Pancreas (tissue), 10 donors: ENCODE measurements at regions not wholly inside any gene's neighbourhood (a gene's known extent, or its start where the extent isn't known, plus 50 kb on each side); places are given as distances from the start of the nearest gene placed in this dataset.

Experiments
- ATAC-seq, 4 donors: fragments of 200-7000 bp; cut with Tn5 transposase; one replicate each; pipeline versions ENCODE4 v1.8.0 to v1.9.1; 2020; ENCODE audit warnings: mild to moderate bottlenecking in 4 of 4, moderate library complexity in 4 of 4
- DNase-seq, 6 donors: peaks; one replicate each; pipeline ENCODE4 v3.0.0-alpha.2; 2020
- FAIRE-seq: peaks from 2 replicates; lab custom pipeline; 2012; peaks lifted over from hg19 to GRCh38; lab: Jason Lieb, UNC
- H3K27ac ChIP-seq, 4 donors: fragments of 200-600 bp; sonication (generic); 1 replicate in 3 of 4; 2 replicates in 1 of 4; pipeline versions ENCODE4 v1.5.0 to v1.8.0; 2020
- H3K27me3 ChIP-seq, 4 donors: fragments of 200-600 bp; one replicate each; pipeline ENCODE4 v1.8.0; 2021
- H3K36me3 ChIP-seq, 3 donors: fragments of 200-600 bp; sonication (generic) in 1 of 3; one replicate each; pipeline versions ENCODE4 v1.5.0 to v1.8.0; 2020 to 2021
- H3K4me1 ChIP-seq, 3 donors: fragments of 200-600 bp; one replicate each; pipeline ENCODE4 v1.8.0; 2021
- H3K4me3 ChIP-seq, 4 donors: fragments of 200-600 bp; sonication (generic) in 2 of 4; one replicate each; pipeline versions ENCODE4 v1.5.0 to v1.8.0; 2020 to 2021
- H3K9me3 ChIP-seq, 4 donors: fragments of 200-600 bp; one replicate each; pipeline ENCODE4 v1.8.0; 2021
- CTCF ChIP-seq, 4 donors: fragments of 200-600 bp; sonication (generic) in 3 of 4; IDR thresholded peaks; one replicate each; pipeline versions ENCODE4 v1.5.0 to v1.8.0; 2021; ENCODE audit warnings: antibody characterized with exemption in 4 of 4
- WGBS, 2 donors: extraction: QIAGEN DNeasy Blood & Tissue Kit; methylation state at CpG; one replicate each; pipeline ENCODE4 v1.1.7; 2013; 5-methylcytosine and 5-hydroxymethylcytosine counted together
- intact Hi-C, 3 donors: fragments of 100-400 bp; cut with DNase I; formaldehyde crosslinking; loops; one replicate each; pipeline versions ENCODE4 v1.11.1 to v1.14.2; 2022
- donor health status: healthy with polysubstance abuse.
- donor health status: DM: no; HTN: no; CAD: no; lungs with moderate emphysema.
- donor health status: DM: no; HTN: no; CAD: no.
- donor health status: control.
- donor health status: control.
- donor health status: Bipolar disorder and iron deficiency.
- donor health status: DM: yes; HTN: yes; CAD: no.
- donor health status: DM: no; HTN: no; CAD: no.
- donor health status: DM: no; HTN: no; CAD: no.
- donor health status: DM: yes; HTN: yes; CAD: no.

GRCh38 chr14:55964821-55965220 lies 153.4 kb upstream of the PELI2 start:
- WGBS, 2 donors, result 70 to 72% methylated on average over 3 of the region's 3 CpGs
- Histone ChIP-seq H3K9me3 (no peaks in the 10 kb centered on the region), H3K4me1 (no peaks in the 10 kb centered on the region), H3K36me3 (no peaks in the 10 kb centered on the region), H3K4me3 (no peak overlapping the region), H3K27ac (no peak overlapping the region), H3K27me3 (no peaks in the 10 kb centered on the region)
- DNase-seq (no peak), ATAC-seq (no peak), FAIRE-seq (no peak)
- intact Hi-C loops, result no loop called here
- no peak for TF ChIP-seq CTCF (IDR thresholded peaks at IDR 0.05)

- intact Hi-C loops, result no loop called here
- no peak for TF ChIP-seq CTCF (IDR thresholded peaks at IDR 0.05)
- no peaks in the 10 kb centered on the region for H3K9me3 ChIP-seq
- no peak overlapping the region for H3K4me3 ChIP-seq
- no peak for DNase-seq
- no peaks in the 10 kb centered on the region for H3K36me3 ChIP-seq
- H3K4me1 ChIP-seq, result no peaks in the 10 kb centered on the region
- H3K27ac ChIP-seq, result no peak overlapping the region
- peak in 1 of 4 donors; percentile 62 for ATAC-seq
- no peaks in the 10 kb centered on the region for H3K27me3 ChIP-seq
- WGBS, 2 donors, result 44 to 49% methylated on average over 2 of the region's 2 CpGs
- no peak for FAIRE-seq
These were observed 152.4 kb upstream of the PELI2 start for GRCh38 chr14:55965851-55966250.

- WGBS, 2 donors, result 39 to 40% methylated on average over 3 of the region's 3 CpGs
- no peak for DNase-seq
- Histone ChIP-seq H3K27me3 (no peaks in the 10 kb centered on the region), H3K4me1 (no peaks in the 10 kb centered on the region), H3K9me3 (no peaks in the 10 kb centered on the region), H3K36me3 (no peaks in the 10 kb centered on the region), H3K4me3 (no peak overlapping the region), H3K27ac (no peak overlapping the region)
- no peak for ATAC-seq
- no peak for FAIRE-seq
- no peak for TF ChIP-seq CTCF (IDR thresholded peaks at IDR 0.05)
- intact Hi-C loops, result no loop called here
These were observed 149.5 kb upstream of the PELI2 start for GRCh38 chr14:55968741-55969140.

- 63 to 71% methylated on average over 4 of the region's 4 CpGs for WGBS, 2 donors
- intact Hi-C loops, result no loop called here
- H3K36me3 ChIP-seq, result no peaks in the 10 kb centered on the region
- H3K4me3 ChIP-seq, result no peak overlapping the region
- H3K27me3 ChIP-seq, result no peaks in the 10 kb centered on the region
- H3K27ac ChIP-seq, result no peak overlapping the region
- H3K9me3 ChIP-seq, result no peaks in the 10 kb centered on the region
- ATAC-seq, result no peak
- peaks cover 0 to 3% (median 0%) of the 10 kb centered on the region in 3 donors for H3K4me1 ChIP-seq
- DNase-seq, result no peak
- TF ChIP-seq CTCF (IDR thresholded peaks at IDR 0.05), result no peak
- FAIRE-seq, result no peak
These were observed 144.9 kb upstream of the PELI2 start for GRCh38 chr14:55973285-55973800.

- Histone ChIP-seq H3K27me3 (no peaks in the 10 kb centered on the region), H3K36me3 (no peaks in the 10 kb centered on the region), H3K9me3 (no peaks in the 10 kb centered on the region), H3K27ac (peak overlapping the region in 1 of 4 donors; percentile 25), H3K4me1 (peaks cover 0 to 3% (median 0%) of the 10 kb centered on the region in 3 donors), H3K4me3 (no peak overlapping the region)
- WGBS, 2 donors, result 74 to 89% methylated on average over 3 of the region's 3 CpGs
- no peak for FAIRE-seq
- intact Hi-C loops, result no loop called here
- no peak for DNase-seq
- ATAC-seq, result peak in 1 of 4 donors; percentile 13
- TF ChIP-seq CTCF (IDR thresholded peaks at IDR 0.05), result no peak
These were observed 144.1 kb upstream of the PELI2 start for GRCh38 chr14:55973911-55974630.
